Esophagus squamous epithelium (tissue), 5 donors: ENCODE measurements at regions not wholly inside any gene's neighbourhood (a gene's known extent, or its start where the extent isn't known, plus 50 kb on each side); places are given as distances from the start of the nearest gene placed in this dataset.
"Not testable (repeated sequence)": the region's sequence is repeated elsewhere in the genome, so short reads cannot be mapped to it uniquely, and the experiment has no call there.

Source experiments
- DNase-seq: peaks from one replicate; lab custom pipeline; 2025; lab: John Stamatoyannopoulos, UW
- H3K27ac ChIP-seq, 4 donors: fragments of 200-600 bp; sonication (generic); one replicate each; pipeline ENCODE4 v1.5.1; 2016 to 2019; ENCODE audit warnings: mild to moderate bottlenecking in 1 of 4
- H3K27me3 ChIP-seq, 4 donors: fragments of 200-600 bp; sonication (generic); 1 replicate in 3 of 4; 2 replicates in 1 of 4; pipeline versions ENCODE4 v1.5.1 to v1.6.0; 2017 to 2021; ENCODE audit warnings: antibody characterized with exemption in 1 of 4
- H3K36me3 ChIP-seq, 3 donors: fragments of 200-600 bp; sonication (generic); one replicate each; pipeline ENCODE4 v1.5.1; 2016 to 2019
- H3K4me1 ChIP-seq, 3 donors: fragments of 200-600 bp; sonication (generic); one replicate each; pipeline ENCODE4 v1.5.1; 2017 to 2019
- H3K4me3 ChIP-seq, 4 donors: fragments of 200-600 bp; sonication (generic); 1 replicate in 3 of 4; 2 replicates in 1 of 4; pipeline ENCODE4 v1.5.1; 2016 to 2019; ENCODE audit warnings: mild to moderate bottlenecking in 2 of 4, moderate library complexity in 1 of 4
- H3K9me3 ChIP-seq, 3 donors: fragments of 200-600 bp; sonication (generic); one replicate each; pipeline ENCODE4 v1.5.1; 2016 to 2019
- POLR2A ChIP-seq, 4 donors: fragments of 450-650 bp; IDR thresholded peaks; one replicate each; pipeline ENCODE4 v1.6.1; 2017; ENCODE audit warnings: antibody characterized with exemption in 4 of 4, mild to moderate bottlenecking in 4 of 4, moderate library complexity in 3 of 4
- WGBS, 2 donors: methylation state at CpG; one replicate each; pipeline ENCODE4 v1.1.5; 2018; 5-methylcytosine and 5-hydroxymethylcytosine counted together
- intact Hi-C: fragments of 100-400 bp; cut with DNase I; formaldehyde crosslinking; loops from one replicate; pipeline ENCODE4 v1.15.0; 2022
- TF ChIP-seq, protein P1 (sequence below), 6 experiments: fragments of 450-650 bp in 4 of 6; fragments of 200-600 bp in 2 of 6; sonication (generic) in 2 of 6; IDR thresholded peaks; one replicate each; pipeline ENCODE4 v1.5.1; 2016 to 2019; ENCODE audit warnings: antibody characterized with exemption in 6 of 6, mild to moderate bottlenecking in 4 of 6, moderate library complexity in 4 of 6
- donor health status: DM: yes; HTN: yes; CAD: no.

- Histone ChIP-seq H3K27ac (no peak overlapping the region), H3K27me3 (no peaks in the 10 kb centered on the region), H3K4me1 (no peaks in the 10 kb centered on the region), H3K4me3 (no peak overlapping the region), H3K9me3 (no peaks in the 10 kb centered on the region), H3K36me3 (no peaks in the 10 kb centered on the region)
- WGBS, 2 donors: 32 to 47% methylated on average over 6 to 7 of the region's 7 CpGs
- no peak for DNase-seq
- intact Hi-C loops: no loop called here
- TF ChIP-seq, protein P1, sequence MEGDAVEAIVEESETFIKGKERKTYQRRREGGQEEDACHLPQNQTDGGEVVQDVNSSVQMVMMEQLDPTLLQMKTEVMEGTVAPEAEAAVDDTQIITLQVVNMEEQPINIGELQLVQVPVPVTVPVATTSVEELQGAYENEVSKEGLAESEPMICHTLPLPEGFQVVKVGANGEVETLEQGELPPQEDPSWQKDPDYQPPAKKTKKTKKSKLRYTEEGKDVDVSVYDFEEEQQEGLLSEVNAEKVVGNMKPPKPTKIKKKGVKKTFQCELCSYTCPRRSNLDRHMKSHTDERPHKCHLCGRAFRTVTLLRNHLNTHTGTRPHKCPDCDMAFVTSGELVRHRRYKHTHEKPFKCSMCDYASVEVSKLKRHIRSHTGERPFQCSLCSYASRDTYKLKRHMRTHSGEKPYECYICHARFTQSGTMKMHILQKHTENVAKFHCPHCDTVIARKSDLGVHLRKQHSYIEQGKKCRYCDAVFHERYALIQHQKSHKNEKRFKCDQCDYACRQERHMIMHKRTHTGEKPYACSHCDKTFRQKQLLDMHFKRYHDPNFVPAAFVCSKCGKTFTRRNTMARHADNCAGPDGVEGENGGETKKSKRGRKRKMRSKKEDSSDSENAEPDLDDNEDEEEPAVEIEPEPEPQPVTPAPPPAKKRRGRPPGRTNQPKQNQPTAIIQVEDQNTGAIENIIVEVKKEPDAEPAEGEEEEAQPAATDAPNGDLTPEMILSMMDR (IDR thresholded peaks at IDR 0.05): no peak
- TF ChIP-seq POLR2A (IDR thresholded peaks at IDR 0.05): no peak
These were observed 78.0 kb upstream of the RPS6KA2 start for GRCh38 chr6:166705069-166705468.

GRCh38 chr6:166704171-166704570 lies 77.1 kb upstream of the RPS6KA2 start:
- intact Hi-C loops: no loop called here
- WGBS, 2 donors: 83 to 89% methylated on average over 7 of the region's 7 CpGs
- DNase-seq: no peak
- no peak for TF ChIP-seq POLR2A (IDR thresholded peaks at IDR 0.05)
- TF ChIP-seq, protein P1 (IDR thresholded peaks at IDR 0.05): no peak
- no peaks in the 10 kb centered on the region for H3K9me3 ChIP-seq
- H3K4me1 ChIP-seq: no peaks in the 10 kb centered on the region
- no peak overlapping the region for H3K4me3 ChIP-seq
- no peaks in the 10 kb centered on the region for H3K27me3 ChIP-seq
- H3K27ac ChIP-seq: no peak overlapping the region
- no peaks in the 10 kb centered on the region for H3K36me3 ChIP-seq

GRCh38 chr6:166703149-166703710 lies 76.2 kb upstream of the RPS6KA2 start:
- Histone ChIP-seq H3K27me3 (no peaks in the 10 kb centered on the region), H3K27ac (no peak overlapping the region), H3K9me3 (no peaks in the 10 kb centered on the region), H3K36me3 (no peaks in the 10 kb centered on the region), H3K4me1 (no peaks in the 10 kb centered on the region), H3K4me3 (no peak overlapping the region)
- DNase-seq: no peak
- WGBS, 2 donors: 70 to 78% methylated on average over 8 of the region's 8 CpGs
- intact Hi-C loops: no loop called here
- TF ChIP-seq, protein P1 (IDR thresholded peaks at IDR 0.05): no peak
- TF ChIP-seq POLR2A (IDR thresholded peaks at IDR 0.05): no peak

GRCh38 chr6:166701424-166701823 lies 74.4 kb upstream of the RPS6KA2 start:
- H3K4me3 ChIP-seq, H3K27ac ChIP-seq, H3K9me3 ChIP-seq, H3K4me1 ChIP-seq, DNase-seq, H3K27me3 ChIP-seq, intact Hi-C loops, H3K36me3 ChIP-seq: not testable (repeated sequence)
- WGBS, 2 donors: 67 to 72% methylated on average over 8 of the region's 8 CpGs

DNA sequence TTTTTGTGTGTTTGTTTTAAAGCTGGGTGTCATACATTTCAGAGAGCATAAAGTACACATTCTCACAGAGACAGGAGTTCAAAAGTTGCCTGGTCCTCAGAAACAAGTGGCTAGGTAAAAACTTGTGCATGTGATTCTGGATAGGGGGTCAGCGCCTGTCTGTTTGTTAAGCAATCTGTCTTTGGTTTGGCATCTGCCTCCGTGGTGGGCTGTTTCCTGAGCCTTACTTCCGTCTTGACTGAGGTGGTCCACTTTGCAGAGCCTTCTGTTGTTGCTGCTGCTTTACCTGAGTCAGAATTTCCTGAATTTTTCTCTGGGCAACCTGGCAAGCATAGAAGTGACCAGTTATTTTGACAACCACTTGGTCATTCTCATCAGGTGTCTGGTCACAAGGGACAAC lies 73.8 kb upstream of the RPS6KA2 start:
- H3K36me3 ChIP-seq, H3K9me3 ChIP-seq, H3K4me1 ChIP-seq, H3K27me3 ChIP-seq, intact Hi-C loops, H3K4me3 ChIP-seq, H3K27ac ChIP-seq, DNase-seq: not testable (repeated sequence)
- WGBS, 2 donors: 34 to 49% methylated on average over 3 of the region's 3 CpGs

DNA sequence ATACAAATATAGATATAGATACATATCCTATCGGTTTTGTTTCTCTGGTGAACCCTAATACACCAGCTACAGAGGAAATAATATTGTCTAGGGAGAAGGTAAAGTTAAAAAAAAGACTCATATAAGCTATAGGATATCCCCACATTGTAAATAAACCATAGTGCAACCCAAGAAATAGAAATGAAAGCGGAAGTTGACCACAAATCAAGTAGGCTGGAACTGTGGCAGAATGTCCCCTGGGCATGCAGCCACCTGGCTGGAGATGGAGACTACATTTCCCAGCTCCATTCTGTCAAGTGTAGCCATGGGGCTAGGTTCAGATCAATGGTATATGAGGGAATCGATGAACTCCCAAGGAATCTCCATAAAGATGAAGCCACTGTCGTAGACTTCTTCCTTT lies 70.1 kb upstream of the RPS6KA2 start:
- Histone ChIP-seq H3K27me3 (no peaks in the 10 kb centered on the region), H3K4me1 (no peaks in the 10 kb centered on the region), H3K36me3 (no peaks in the 10 kb centered on the region), H3K4me3 (no peak overlapping the region), H3K27ac (no peak overlapping the region), H3K9me3 (no peaks in the 10 kb centered on the region)
- no peak for DNase-seq
- intact Hi-C loops: no loop called here
- 75 to 78% methylated on average over 4 of the region's 4 CpGs for WGBS, 2 donors
- no peak for TF ChIP-seq POLR2A (IDR thresholded peaks at IDR 0.05)
- TF ChIP-seq, protein P1 (IDR thresholded peaks at IDR 0.05): no peak
